ENCODE measurements at regions not wholly inside any gene's neighbourhood (a gene's known extent, or its start where the extent isn't known, plus 50 kb on each side); places are given as distances from the start of the nearest gene placed in this dataset.
A peak's percentile ranks its signal among the peaks of the same experiment; 100 is the strongest.
"Not testable (repeated sequence)": the region's sequence is repeated elsewhere in the genome, so short reads cannot be mapped to it uniquely, and the experiment has no call there.

- no peak overlapping the region for H3K4me3 ChIP-seq (ENCODE audit: control insufficient read depth in 1 of 7, extremely low read depth in 1 of 7, insufficient read depth in 4 of 7, low read depth in 2 of 7, low read length in 6 of 7)
- DNase-seq = no peak
- H3K9me3 ChIP-seq (ENCODE audit: control extremely low read depth in 1 of 5, control insufficient read depth in 4 of 5, insufficient read depth in 2 of 5, low read depth in 1 of 5, low read length in 4 of 5) = no peaks in the 10 kb centered on the region
- no peak overlapping the region for H3K27ac ChIP-seq (ENCODE audit: insufficient read depth in 1 of 2, low read depth in 1 of 2, low read length in 2 of 2, poor library complexity in 1 of 2, severe bottlenecking in 2 of 2)
- no peaks in the 10 kb centered on the region for H3K4me1 ChIP-seq (ENCODE audit: control extremely low read depth in 1 of 4, control insufficient read depth in 4 of 4, insufficient read depth in 4 of 4, low read length in 3 of 4)
- POLR2A ChIA-PET = no interaction called here
- H3K36me3 ChIP-seq (ENCODE audit: control insufficient read depth in 4 of 4, insufficient read depth in 4 of 4, low read length in 3 of 4) = no peaks in the 10 kb centered on the region
- H3K27me3 ChIP-seq (replicated peaks in 2 of 5; ENCODE audit: control insufficient read depth in 4 of 5, insufficient read depth in 5 of 5, low read length in 4 of 5) = no peaks in the 10 kb centered on the region
- CTCF ChIA-PET = no interaction called here
- WGBS (ENCODE audit: insufficient coverage) = 97% methylated on average over 9 of the region's 10 CpGs
Observed at GRCh38 chr4:148847544-148848255, 405.5 kb upstream of the NR3C2 start.

- no peak overlapping the region for H3K27ac ChIP-seq (ENCODE audit: insufficient read depth in 1 of 2, low read depth in 1 of 2, low read length in 2 of 2, poor library complexity in 1 of 2, severe bottlenecking in 2 of 2)
- H3K4me3 ChIP-seq (ENCODE audit: control insufficient read depth in 1 of 7, extremely low read depth in 1 of 7, insufficient read depth in 4 of 7, low read depth in 2 of 7, low read length in 6 of 7) = no peak overlapping the region
- DNase-seq = no peak
- no peaks in the 10 kb centered on the region for H3K36me3 ChIP-seq (ENCODE audit: control insufficient read depth in 4 of 4, insufficient read depth in 4 of 4, low read length in 3 of 4)
- POLR2A ChIA-PET = no interaction called here
- CTCF ChIA-PET = no interaction called here
- 100% methylated on average over 1 of the region's 1 CpG for WGBS (ENCODE audit: insufficient coverage)
- no peaks in the 10 kb centered on the region for H3K4me1 ChIP-seq (ENCODE audit: control extremely low read depth in 1 of 4, control insufficient read depth in 4 of 4, insufficient read depth in 4 of 4, low read length in 3 of 4)
- no peaks in the 10 kb centered on the region for H3K27me3 ChIP-seq (replicated peaks in 2 of 5; ENCODE audit: control insufficient read depth in 4 of 5, insufficient read depth in 5 of 5, low read length in 4 of 5)
- H3K9me3 ChIP-seq (ENCODE audit: control extremely low read depth in 1 of 5, control insufficient read depth in 4 of 5, insufficient read depth in 2 of 5, low read depth in 1 of 5, low read length in 4 of 5) = no peaks in the 10 kb centered on the region
Observed at GRCh38 chr4:148845609-148846008, 403.4 kb upstream of the NR3C2 start.

- WGBS (ENCODE audit: insufficient coverage) = 100% methylated on average over 1 of the region's 3 CpGs
- no peak for DNase-seq
- ChIA-PET CTCF (no interaction called here), POLR2A (no interaction called here)
- Histone ChIP-seq H3K36me3 (ENCODE audit: control insufficient read depth in 4 of 4, insufficient read depth in 4 of 4, low read length in 3 of 4) (no peaks in the 10 kb centered on the region), H3K27me3 (replicated peaks in 2 of 5; ENCODE audit: control insufficient read depth in 4 of 5, insufficient read depth in 5 of 5, low read length in 4 of 5) (no peaks in the 10 kb centered on the region), H3K4me3 (ENCODE audit: control insufficient read depth in 1 of 7, extremely low read depth in 1 of 7, insufficient read depth in 4 of 7, low read depth in 2 of 7, low read length in 6 of 7) (no peak overlapping the region), H3K27ac (ENCODE audit: insufficient read depth in 1 of 2, low read depth in 1 of 2, low read length in 2 of 2, poor library complexity in 1 of 2, severe bottlenecking in 2 of 2) (no peak overlapping the region), H3K9me3 (ENCODE audit: control extremely low read depth in 1 of 5, control insufficient read depth in 4 of 5, insufficient read depth in 2 of 5, low read depth in 1 of 5, low read length in 4 of 5) (no peaks in the 10 kb centered on the region), H3K4me1 (ENCODE audit: control extremely low read depth in 1 of 4, control insufficient read depth in 4 of 4, insufficient read depth in 4 of 4, low read length in 3 of 4) (no peaks in the 10 kb centered on the region)
Observed at GRCh38 chr4:148843625-148844024, 401.4 kb upstream of the NR3C2 start.

- POLR2A ChIA-PET = no interaction called here
- Histone ChIP-seq H3K4me3 (ENCODE audit: control insufficient read depth in 1 of 7, extremely low read depth in 1 of 7, insufficient read depth in 4 of 7, low read depth in 2 of 7, low read length in 6 of 7) (no peak overlapping the region), H3K36me3 (ENCODE audit: control insufficient read depth in 4 of 4, insufficient read depth in 4 of 4, low read length in 3 of 4) (no peaks in the 10 kb centered on the region), H3K4me1 (ENCODE audit: control extremely low read depth in 1 of 4, control insufficient read depth in 4 of 4, insufficient read depth in 4 of 4, low read length in 3 of 4) (no peaks in the 10 kb centered on the region), H3K9me3 (ENCODE audit: control extremely low read depth in 1 of 5, control insufficient read depth in 4 of 5, insufficient read depth in 2 of 5, low read depth in 1 of 5, low read length in 4 of 5) (no peaks in the 10 kb centered on the region), H3K27me3 (replicated peaks in 2 of 5; ENCODE audit: control insufficient read depth in 4 of 5, insufficient read depth in 5 of 5, low read length in 4 of 5) (no peaks in the 10 kb centered on the region), H3K27ac (ENCODE audit: insufficient read depth in 1 of 2, low read depth in 1 of 2, low read length in 2 of 2, poor library complexity in 1 of 2, severe bottlenecking in 2 of 2) (no peak overlapping the region)
- CTCF ChIA-PET = no interaction called here
- DNase-seq = no peak
- no CpG with 5 or more reads among the region's 3 CpGs for WGBS (ENCODE audit: insufficient coverage)
Observed at GRCh38 chr4:148842843-148843242, 400.6 kb upstream of the NR3C2 start.

- POLR2A ChIA-PET; H3K9me3 ChIP-seq (ENCODE audit: control extremely low read depth in 1 of 5, control insufficient read depth in 4 of 5, insufficient read depth in 2 of 5, low read depth in 1 of 5, low read length in 4 of 5); CTCF ChIA-PET; DNase-seq; H3K4me3 ChIP-seq (ENCODE audit: control insufficient read depth in 1 of 7, extremely low read depth in 1 of 7, insufficient read depth in 4 of 7, low read depth in 2 of 7, low read length in 6 of 7); H3K27me3 ChIP-seq (replicated peaks in 2 of 5; ENCODE audit: control insufficient read depth in 4 of 5, insufficient read depth in 5 of 5, low read length in 4 of 5); H3K36me3 ChIP-seq (ENCODE audit: control insufficient read depth in 4 of 4, insufficient read depth in 4 of 4, low read length in 3 of 4); H3K27ac ChIP-seq (ENCODE audit: insufficient read depth in 1 of 2, low read depth in 1 of 2, low read length in 2 of 2, poor library complexity in 1 of 2, severe bottlenecking in 2 of 2): not testable (repeated sequence)
- peaks cover 0 to 14% (median 3%) of the 10 kb centered on the region in 4 experiments for H3K4me1 ChIP-seq (ENCODE audit: control extremely low read depth in 1 of 4, control insufficient read depth in 4 of 4, insufficient read depth in 4 of 4, low read length in 3 of 4)
- WGBS (ENCODE audit: insufficient coverage) = 100% methylated on average over 1 of the region's 2 CpGs
Observed at GRCh38 chr4:148837571-148837970, 395.4 kb upstream of the NR3C2 start.

- CTCF ChIA-PET = no interaction called here
- WGBS (ENCODE audit: insufficient coverage) = 33% methylated on average over 5 of the region's 6 CpGs
- H3K4me3 ChIP-seq (ENCODE audit: control insufficient read depth in 1 of 7, extremely low read depth in 1 of 7, insufficient read depth in 4 of 7, low read depth in 2 of 7, low read length in 6 of 7) = peak overlapping the region in 3 of 7 experiments; percentile 14 to 39 (median 16)
- no peaks in the 10 kb centered on the region for H3K27me3 ChIP-seq (replicated peaks in 2 of 5; ENCODE audit: control insufficient read depth in 4 of 5, insufficient read depth in 5 of 5, low read length in 4 of 5)
- no peaks in the 10 kb centered on the region for H3K36me3 ChIP-seq (ENCODE audit: control insufficient read depth in 4 of 4, insufficient read depth in 4 of 4, low read length in 3 of 4)
- peaks cover 0 to 14% (median 3%) of the 10 kb centered on the region in 4 experiments for H3K4me1 ChIP-seq (ENCODE audit: control extremely low read depth in 1 of 4, control insufficient read depth in 4 of 4, insufficient read depth in 4 of 4, low read length in 3 of 4)
- no peaks in the 10 kb centered on the region for H3K9me3 ChIP-seq (ENCODE audit: control extremely low read depth in 1 of 5, control insufficient read depth in 4 of 5, insufficient read depth in 2 of 5, low read depth in 1 of 5, low read length in 4 of 5)
- DNase-seq = peak; percentile 13 to 74 (median 57)
- POLR2A ChIA-PET = no interaction called here
- H3K27ac ChIP-seq (ENCODE audit: insufficient read depth in 1 of 2, low read depth in 1 of 2, low read length in 2 of 2, poor library complexity in 1 of 2, severe bottlenecking in 2 of 2) = no peak overlapping the region
Observed at GRCh38 chr4:148834804-148835631, 392.8 kb upstream of the NR3C2 start.

GRCh38 chr4:148831945-148832344 is 389.7 kb upstream of the NR3C2 start:
- ChIA-PET POLR2A (no interaction called here), CTCF (no interaction called here)
- Histone ChIP-seq H3K4me1 (ENCODE audit: control extremely low read depth in 1 of 4, control insufficient read depth in 4 of 4, insufficient read depth in 4 of 4, low read length in 3 of 4) (peaks cover 0 to 14% (median 3%) of the 10 kb centered on the region in 4 experiments), H3K27me3 (replicated peaks in 2 of 5; ENCODE audit: control insufficient read depth in 4 of 5, insufficient read depth in 5 of 5, low read length in 4 of 5) (no peaks in the 10 kb centered on the region), H3K4me3 (ENCODE audit: control insufficient read depth in 1 of 7, extremely low read depth in 1 of 7, insufficient read depth in 4 of 7, low read depth in 2 of 7, low read length in 6 of 7) (no peak overlapping the region), H3K27ac (ENCODE audit: insufficient read depth in 1 of 2, low read depth in 1 of 2, low read length in 2 of 2, poor library complexity in 1 of 2, severe bottlenecking in 2 of 2) (no peak overlapping the region), H3K9me3 (ENCODE audit: control extremely low read depth in 1 of 5, control insufficient read depth in 4 of 5, insufficient read depth in 2 of 5, low read depth in 1 of 5, low read length in 4 of 5) (peaks cover 0 to 2% (median 0%) of the 10 kb centered on the region in 5 experiments), H3K36me3 (ENCODE audit: control insufficient read depth in 4 of 4, insufficient read depth in 4 of 4, low read length in 3 of 4) (no peaks in the 10 kb centered on the region)
- peak in 1 of 3 donors; percentile 6 for DNase-seq
